Brain microvascular endothelial cell (primary cell): ENCODE measurements at regions not wholly inside any gene's neighbourhood (a gene's known extent, or its start where the extent isn't known, plus 50 kb on each side); places are given as distances from the start of the nearest gene placed in this dataset.

ENCODE experiments used
- DNase-seq: peaks from one replicate; pipeline ENCODE4 v3.0.0-alpha.2; 2020
- H3K27ac ChIP-seq: fragments of 250-450 bp; sonication (Bioruptor Pico); 2 replicates; pipeline ENCODE4 v1.5.1; 2020; ENCODE audit warnings: mild to moderate bottlenecking, moderate library complexity
- H3K27me3 ChIP-seq: fragments of 250-450 bp; sonication (Bioruptor Pico); replicated peaks from 2 replicates; pipeline ENCODE4 v1.5.1; 2020; ENCODE audit warnings: mild to moderate bottlenecking
- H3K36me3 ChIP-seq: fragments of 250-450 bp; sonication (Bioruptor Pico); replicated peaks from 2 replicates; pipeline ENCODE4 v1.5.1; 2020; ENCODE audit warnings: mild to moderate bottlenecking
- H3K4me3 ChIP-seq: 2 replicates; pipeline ENCODE4 v1.5.1; 2011; ENCODE audit warnings: low read depth, mild to moderate bottlenecking, control low read depth, low read length, moderate library complexity
- CTCF ChIP-seq: IDR thresholded peaks from 2 replicates; pipeline ENCODE4 v1.5.1; 2011; ENCODE audit warnings: low read depth, mild to moderate bottlenecking, moderate library complexity, low read length, control low read depth, inconsistent platforms; ENCODE audit errors: missing control alignments
- in situ Hi-C: cut with HindIII; loops from 2 replicates; pipeline ENCODE4 v1.10.0; 2017; ENCODE audit warnings: low sequenced_read_pairs, low pct_ligation_motif_present

- in situ Hi-C loops: no loop called here
- no peak overlapping the region for H3K4me3 ChIP-seq
- no peak overlapping the region for H3K27ac ChIP-seq
- H3K27me3 ChIP-seq: no peaks in the 10 kb centered on the region
- H3K36me3 ChIP-seq: no peaks in the 10 kb centered on the region
- TF ChIP-seq CTCF: no peak
- DNase-seq: no peak
Observed at GRCh38 chr20:21941941-21942805, 236.7 kb downstream of the PAX1 start.

DNA sequence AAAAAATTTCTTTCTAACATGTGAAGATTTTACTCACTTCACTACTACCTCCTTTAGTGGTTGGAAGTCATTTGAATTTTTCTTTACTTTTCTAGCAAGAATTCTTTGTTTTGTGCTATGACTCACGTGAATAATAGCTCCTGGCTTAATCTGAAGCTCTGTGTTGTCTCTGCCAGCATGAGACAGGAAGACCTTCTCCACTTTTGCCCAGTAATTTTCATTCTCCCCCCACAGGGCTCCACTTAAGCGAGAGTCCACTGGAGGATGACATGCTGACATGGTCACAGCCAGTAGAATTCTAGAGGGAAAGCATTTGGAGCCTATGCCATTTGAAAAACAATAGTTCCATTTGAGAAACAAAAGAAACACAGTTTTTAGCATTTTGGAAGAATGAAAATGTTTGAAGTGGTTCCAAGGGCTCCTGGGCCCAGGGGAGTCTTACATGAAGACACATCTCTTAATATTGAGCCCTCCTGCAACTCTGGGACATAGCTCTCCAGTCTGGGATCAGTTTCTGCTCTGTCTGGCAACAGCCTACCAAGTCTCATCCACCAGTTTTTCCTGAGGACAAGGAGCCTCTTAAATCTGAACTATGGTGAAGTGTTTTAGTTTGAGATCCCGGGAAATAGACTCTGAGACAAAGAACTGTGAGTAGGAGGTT is 231.4 kb downstream of the PAX1 start:
- Histone ChIP-seq H3K27ac (no peak overlapping the region), H3K4me3 (no peak overlapping the region), H3K36me3 (no peaks in the 10 kb centered on the region), H3K27me3 (no peaks in the 10 kb centered on the region)
- no peak for DNase-seq
- no peak for TF ChIP-seq CTCF
- in situ Hi-C loops: no loop called here

DNA sequence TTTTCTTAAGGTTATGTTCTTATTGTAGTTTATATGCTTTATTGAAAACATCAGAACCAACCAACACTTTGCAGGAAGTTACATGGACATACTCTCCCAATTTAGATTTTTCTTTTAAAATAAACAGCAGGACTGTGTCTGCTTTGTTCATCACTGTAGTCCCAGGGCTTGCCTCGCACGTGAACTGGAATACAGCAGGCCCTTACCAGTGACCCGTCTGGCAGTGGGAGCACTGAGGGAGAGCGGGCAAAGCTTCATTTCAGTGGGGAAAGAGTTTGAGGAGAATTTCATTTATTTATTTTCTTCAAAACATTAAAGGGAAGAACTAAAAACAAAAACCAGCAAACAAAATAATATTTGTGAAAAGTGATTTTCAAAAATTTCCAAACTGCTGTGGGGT is 230.8 kb downstream of the PAX1 start:
- in situ Hi-C loops: no loop called here
- no peak for DNase-seq
- no peak for TF ChIP-seq CTCF

DNA sequence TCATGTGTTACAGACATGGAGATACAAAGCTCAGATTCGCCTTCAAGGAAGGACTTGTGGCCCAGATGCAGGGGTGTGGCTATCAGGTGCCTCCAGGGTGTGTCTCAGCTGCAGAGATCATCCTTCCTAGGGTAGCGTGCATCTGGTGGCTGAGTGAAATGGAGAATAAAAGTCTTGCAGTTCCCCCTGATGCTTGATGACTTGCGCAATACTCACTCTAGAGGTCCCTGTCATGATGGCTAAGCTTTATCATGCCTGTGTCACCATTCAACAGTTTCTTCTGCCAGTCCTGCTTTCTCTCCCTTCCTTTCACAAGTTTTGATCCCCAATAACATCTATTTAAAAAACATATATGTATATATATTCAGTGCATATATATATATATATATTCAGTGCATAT is 228.1 kb downstream of the PAX1 start:
- H3K27ac ChIP-seq: no peak overlapping the region
- DNase-seq: no peak
- H3K4me3 ChIP-seq: no peak overlapping the region
- no peaks in the 10 kb centered on the region for H3K36me3 ChIP-seq
- in situ Hi-C loops: no loop called here
- TF ChIP-seq CTCF: no peak
- H3K27me3 ChIP-seq: no peaks in the 10 kb centered on the region

More for the DNA sequence above, 230.8 kb downstream of the PAX1 start:
- Histone ChIP-seq H3K27me3 (no peaks in the 10 kb centered on the region), H3K4me3 (no peak overlapping the region), H3K36me3 (no peaks in the 10 kb centered on the region), H3K27ac (no peak overlapping the region)

- no peak for TF ChIP-seq CTCF
- DNase-seq: no peak
- Histone ChIP-seq H3K36me3 (no peaks in the 10 kb centered on the region), H3K4me3 (no peak overlapping the region), H3K27me3 (no peaks in the 10 kb centered on the region), H3K27ac (no peak overlapping the region)
- in situ Hi-C loops: no loop called here
Observed at GRCh38 chr20:21921251-21921650, 215.8 kb downstream of the PAX1 start.
